Hypothalamus (tissue), 51 donors: ENCODE measurements at regions not wholly inside any gene's neighbourhood (a gene's known extent, or its start where the extent isn't known, plus 50 kb on each side); places are given as distances from the start of the nearest gene placed in this dataset.

ENCODE experiments used
- DNase-seq, 51 donors: peaks; one replicate each; lab custom pipeline; 2025; lab: John Stamatoyannopoulos, UW

DNA sequence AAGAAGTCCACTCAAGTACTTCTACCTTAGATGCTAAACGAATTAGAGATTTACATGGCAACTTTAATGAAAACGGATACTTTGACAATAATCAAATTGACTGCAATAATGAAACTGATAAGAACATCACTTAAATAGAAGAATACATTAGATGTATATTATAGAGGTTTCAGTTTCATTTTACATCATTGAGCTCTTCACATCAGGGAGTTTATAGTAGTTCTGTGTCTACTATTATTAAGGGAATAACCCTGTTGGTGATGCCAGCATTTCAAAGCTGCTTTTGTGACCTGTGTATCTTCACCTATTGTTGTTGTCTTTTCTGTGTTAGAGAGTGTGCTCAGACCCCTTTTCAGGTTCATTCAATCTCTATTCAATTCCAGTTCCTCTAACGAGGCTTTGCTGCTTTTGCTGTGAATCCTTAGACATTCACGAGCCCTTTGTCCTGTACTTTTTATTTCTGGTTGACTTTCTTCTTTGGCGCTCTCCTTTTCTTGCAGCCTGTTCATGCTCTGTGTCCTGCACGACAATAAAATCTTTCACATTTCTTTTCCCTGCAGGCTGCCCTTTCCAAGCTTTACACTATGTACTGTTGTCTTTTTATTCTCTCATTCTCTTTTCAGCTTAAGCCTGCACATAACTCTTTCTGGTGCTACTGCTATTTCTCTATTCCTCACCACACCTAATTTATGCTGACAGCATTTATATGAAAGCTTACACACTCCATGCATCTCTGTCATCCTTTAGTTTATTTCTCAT, 232.1 kb downstream of the CPE start:
- DNase-seq, result no peak

DNA sequence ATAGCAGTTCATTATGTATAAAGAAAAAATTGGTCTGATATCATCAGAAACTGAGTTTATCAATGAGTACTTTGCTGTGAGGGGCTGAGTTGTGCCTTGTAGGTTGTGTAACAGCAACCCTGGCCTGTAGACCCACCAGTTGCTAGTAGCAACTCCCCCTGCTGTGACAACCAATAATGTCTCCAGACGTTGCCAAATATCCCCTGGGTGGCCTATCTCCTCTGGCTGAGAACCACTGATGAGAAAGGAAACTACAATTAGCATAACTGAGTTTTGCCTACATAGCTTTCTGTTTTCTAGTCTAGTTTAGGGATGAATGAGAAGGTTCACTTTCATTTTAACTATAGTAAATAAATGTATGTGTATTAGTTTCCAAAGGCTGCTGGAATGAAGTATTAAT, 234.1 kb downstream of the CPE start:
- no peak for DNase-seq

DNA sequence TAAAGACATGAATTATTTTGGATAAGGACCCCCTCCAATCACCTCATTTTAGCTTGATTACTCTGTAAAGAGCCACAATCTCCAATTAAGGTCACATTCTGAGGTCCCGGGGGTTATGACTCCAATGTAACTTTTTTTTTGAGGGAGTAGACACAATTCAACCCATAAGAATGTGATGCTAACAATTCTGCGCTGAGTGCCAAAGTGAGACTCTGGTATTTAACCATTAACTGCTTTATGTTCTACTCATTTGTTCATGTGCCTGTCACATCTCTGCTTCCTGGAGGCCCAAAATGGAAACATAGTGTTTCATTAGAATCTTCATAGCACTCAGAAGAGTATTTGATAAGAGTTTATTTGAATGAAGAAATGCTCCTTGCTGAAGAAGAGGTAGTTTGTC, 234.8 kb downstream of the CPE start:
- no peak for DNase-seq

DNA sequence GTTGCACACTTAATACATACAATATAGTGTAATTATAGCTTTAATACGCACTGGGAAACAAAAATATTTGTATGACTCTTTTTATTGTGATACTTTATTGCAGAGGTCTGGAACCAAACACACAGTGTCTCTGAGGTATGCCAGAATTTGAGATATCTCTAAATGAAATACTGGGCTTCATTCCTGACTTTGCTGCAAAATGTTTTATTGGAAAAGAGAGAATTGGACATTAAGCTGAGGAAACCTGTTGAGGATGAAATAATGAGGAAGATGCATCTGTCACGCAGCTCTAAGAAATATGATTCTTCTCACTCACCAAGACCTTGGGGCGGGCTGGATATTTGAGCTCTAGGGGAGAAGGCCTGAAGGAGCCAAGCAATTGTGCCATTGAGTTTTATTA, 242.1 kb downstream of the CPE start:
- DNase-seq, result no peak

DNA sequence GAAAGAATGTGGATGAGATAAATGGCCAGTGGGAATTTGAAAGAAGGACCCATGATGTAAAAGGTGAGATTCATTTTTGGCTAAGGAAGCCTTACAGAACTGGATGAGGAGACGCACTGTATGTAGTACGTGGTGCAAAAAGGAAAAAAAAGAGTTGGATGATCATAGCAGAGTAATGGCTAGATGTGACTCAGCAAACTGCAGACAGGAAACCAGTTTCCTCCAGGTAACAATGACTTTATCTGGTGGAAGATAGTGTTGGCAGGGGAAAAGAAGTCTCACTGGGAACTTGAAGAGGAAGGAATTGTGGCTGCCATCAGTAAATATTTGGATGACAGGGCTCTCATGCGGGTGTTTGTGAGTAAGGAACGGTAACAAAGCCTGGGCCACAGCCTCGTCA, 243.2 kb downstream of the CPE start:
- no peak for DNase-seq

DNA sequence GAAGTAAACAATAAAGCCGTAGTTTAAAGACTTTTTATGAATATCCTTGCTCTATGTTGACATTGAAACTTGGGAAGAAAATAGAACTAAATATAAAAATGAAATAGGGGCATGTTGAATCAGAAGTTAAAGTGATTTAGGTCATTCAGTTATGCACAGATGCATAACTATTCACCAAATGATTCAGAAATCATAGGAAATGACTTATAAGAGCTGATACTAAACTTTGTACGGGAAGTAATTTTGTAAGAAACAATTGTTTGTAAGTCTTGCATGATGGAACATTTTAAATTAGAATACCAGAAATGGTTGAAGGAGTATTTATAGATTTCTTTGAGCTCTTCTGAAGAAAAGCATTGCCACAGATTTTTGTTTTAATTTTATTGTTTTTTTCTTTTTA, 246.5 kb downstream of the CPE start:
- DNase-seq, result no peak

DNA sequence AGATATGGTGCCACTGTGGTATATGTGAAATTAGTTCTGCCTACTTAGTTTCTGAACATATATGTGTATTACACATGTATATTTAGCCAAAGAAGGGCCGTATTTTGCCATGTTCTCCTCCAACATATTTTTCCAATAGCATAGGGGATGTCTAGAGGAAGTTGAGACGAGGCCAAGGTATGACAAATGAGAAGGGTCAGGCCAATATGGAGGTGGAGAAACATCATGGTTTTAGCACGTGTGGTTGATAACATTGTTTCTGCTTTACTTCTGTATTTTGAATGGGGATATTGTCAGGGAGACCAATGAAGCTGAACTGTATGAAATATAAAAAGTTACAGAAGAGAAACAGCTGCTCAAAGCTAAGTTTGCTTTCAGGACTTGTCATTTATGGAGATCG, 246.7 kb upstream of the TLL1 start:
- DNase-seq, result no peak

DNA sequence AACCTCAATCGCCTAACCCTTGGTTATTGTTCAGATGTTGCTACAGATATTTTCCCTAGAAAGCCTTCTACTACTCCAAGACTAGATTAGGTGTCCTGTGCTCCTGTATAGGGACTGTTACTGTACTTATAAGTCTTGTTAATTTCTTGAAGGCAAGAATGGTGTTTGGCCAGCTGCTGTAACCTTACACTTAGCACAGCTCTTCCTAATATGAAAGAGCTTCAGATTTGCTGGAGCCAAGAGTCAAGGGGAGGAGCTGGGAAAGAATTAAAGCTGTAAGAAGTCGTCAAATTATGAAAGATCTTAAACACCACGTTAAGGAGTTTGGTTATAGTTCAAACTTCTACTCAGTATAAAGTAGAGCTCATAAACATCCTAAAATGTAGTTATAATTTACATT, 245.9 kb upstream of the TLL1 start:
- no peak for DNase-seq

DNA sequence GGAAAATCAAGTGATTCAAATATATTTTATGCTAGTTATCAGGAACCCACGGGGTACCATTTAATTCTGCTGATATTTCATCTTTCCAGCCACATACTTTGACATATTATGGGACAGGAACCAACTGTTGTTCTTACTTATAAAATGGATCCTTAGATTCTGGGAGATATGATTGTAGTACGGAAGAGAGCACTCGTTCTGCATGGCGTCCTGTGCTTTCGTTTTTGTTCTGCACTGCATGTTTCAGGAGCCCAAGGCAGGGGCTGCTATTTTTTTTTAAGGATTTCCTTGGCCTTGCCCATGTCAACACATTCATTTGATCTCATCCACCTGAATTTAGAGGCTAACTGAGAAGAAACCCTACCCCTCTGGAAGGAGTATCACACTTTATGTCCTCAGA, 245.5 kb upstream of the TLL1 start:
- no peak for DNase-seq

DNA sequence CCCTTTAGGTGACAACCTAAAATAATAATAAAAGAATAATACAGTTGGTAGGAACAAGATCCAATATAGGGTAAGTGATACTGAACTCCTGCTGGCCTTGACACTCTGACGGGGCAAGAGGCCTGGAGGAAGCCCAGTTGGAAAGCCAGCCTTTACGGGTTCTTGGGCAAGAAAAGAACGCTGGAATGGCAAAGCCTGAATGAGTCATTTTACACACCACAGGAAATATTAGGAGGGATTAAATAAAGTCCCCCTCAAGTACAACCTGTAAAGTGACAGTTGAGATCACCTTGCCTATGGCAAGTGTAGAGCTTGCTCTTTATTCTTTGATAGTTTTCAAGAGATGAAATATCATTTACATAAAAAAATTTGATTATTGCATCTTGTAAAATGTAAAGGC, 244.5 kb upstream of the TLL1 start:
- no peak for DNase-seq

DNA sequence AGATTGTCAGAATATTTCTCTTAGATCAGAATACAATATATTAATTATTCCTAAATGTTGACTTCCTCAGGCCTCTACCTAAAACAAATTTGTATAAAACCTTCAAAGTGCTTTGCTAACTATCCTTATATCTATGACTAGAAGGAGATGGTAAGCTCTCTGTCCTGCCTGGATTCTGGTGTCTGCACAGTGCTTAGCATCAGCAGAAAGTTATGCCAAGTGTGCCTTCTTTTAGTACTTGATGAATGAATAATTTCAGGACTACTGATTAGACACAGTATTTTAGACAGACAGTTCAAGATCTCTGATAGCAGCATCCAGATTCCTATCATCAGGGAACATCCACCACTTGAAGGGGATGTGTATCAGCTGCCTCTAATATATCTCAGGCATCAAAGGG, 242.4 kb upstream of the TLL1 start:
- DNase-seq, result no peak

DNA sequence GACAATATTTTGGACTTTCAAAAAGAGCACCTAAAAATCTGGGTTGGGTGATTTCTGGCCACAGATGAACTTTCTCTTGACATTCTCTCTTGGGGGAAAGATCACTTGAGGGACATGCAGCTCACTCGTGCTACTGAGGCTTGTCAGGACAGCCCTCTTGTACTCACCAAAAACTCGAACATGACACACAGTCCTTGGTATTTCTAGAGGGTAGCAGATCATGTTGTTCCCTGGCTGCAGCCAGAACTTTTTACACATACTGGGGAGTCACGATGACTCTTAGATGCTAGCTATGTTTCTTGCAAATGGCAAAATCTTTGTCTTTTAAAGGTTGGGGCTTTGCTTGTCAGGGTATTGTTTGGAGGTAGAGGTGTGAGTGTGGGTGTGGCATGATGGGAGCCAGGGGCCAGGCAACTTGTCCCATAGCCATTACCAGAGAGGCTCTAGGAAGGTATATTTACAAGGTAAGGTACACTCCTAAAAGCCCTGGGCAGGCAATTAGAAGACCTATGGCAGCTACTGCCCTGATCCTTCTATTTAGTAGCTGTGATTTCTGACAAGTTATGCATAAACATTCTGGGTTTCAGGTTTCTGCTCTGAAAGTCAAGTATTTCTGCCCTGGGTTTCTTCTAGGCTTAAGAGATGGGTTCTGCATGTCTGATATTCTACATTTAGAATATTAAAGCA, 241.7 kb upstream of the TLL1 start:
- no peak for DNase-seq

DNA sequence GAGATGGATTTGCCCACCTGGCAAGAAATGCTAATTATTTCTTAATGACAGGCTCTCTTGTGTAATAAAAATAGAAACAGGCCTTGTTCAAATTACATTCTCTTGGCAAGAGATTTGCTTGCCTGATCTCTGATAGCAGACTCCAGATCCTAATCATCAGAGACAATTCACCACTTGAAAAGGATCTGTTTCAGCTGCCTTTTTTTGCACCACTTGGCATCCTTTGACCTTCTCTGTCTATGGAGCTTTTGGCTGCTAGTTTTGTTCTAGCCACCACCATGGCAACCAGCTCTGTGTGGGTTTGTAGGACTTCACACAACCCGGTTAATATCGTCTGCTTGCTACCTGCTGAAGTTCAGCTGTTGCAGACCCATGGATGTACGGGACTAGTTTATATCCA, 241.1 kb upstream of the TLL1 start:
- peak in 2 of 51 donors; percentile 4 to 39 for DNase-seq

DNA sequence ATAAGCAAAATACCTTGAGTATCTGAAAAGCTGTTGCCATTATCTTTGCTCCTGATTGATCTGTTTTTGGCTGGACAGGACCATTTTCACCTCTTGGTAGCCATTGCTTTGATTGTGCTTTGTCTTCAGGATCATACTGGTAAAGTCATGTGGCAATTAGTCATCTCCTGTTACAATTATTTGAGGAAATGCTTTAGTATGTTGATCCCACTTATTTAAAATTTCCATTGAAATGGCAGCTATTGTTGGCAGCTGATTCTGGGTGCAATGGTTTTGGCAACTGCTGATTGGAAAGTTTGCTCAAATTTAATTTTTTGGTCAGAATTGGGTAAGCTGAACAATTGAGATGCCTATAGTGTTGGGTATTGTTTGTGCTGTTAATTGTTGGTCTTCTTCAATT, 238.3 kb upstream of the TLL1 start:
- DNase-seq, result no peak

DNA sequence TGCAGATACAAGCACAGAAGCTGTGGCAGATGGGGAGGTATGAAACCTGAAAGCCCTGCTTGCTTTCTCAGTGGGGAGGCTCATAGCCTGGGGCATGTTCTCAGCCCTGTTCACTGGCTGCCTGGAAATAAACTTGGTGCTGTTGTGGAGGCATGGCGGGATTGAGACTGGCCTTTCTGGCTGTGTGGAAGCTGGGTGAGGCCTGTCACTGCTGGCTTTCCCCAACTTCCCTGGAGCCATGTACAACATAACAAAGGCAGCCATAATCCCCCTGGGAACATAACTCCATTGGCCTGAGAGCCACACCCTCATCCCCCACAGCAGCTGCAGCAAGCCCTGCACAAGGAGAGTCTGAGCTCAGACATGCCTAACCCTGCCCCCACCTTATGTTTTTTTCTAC, 237.7 kb upstream of the TLL1 start:
- no peak for DNase-seq

DNA sequence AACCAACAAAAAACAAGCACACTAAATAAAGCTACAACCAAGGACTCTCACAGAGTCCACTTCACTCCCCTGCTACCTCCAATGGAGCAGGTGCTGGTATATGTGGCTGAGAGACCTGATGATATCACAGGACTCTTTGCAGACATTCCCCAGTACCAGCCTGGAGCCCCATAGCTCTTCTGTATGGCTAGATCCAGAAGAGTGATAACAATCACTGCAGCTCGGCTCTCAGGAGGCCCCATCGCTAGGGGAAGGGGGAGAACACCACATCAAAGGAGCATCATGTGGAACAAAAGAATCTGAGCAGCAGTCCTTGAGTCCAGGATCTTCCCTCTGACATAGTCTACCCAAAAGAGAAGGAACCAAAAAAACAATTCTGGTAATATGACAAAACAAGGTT, 237.1 kb upstream of the TLL1 start:
- no peak for DNase-seq

DNA sequence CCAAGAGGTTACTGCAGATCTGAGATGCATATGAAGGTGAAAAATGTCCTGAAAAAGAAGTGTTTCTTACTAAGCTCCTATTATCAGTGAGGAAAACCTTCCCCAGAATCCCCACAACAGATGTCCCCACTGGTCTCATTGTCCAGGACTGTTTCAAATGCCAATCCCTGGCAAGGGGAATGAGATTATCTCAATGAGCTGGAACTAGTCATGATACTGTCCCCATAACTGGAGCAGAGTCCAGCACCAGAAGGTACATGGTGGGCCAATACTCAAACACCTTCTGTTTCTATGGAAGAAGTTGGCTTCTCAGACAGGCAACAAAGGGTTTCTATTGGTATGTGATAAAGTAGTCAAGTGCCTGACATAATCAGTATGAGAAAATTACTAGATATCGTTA, 221.1 kb upstream of the TLL1 start:
- no peak for DNase-seq

DNA sequence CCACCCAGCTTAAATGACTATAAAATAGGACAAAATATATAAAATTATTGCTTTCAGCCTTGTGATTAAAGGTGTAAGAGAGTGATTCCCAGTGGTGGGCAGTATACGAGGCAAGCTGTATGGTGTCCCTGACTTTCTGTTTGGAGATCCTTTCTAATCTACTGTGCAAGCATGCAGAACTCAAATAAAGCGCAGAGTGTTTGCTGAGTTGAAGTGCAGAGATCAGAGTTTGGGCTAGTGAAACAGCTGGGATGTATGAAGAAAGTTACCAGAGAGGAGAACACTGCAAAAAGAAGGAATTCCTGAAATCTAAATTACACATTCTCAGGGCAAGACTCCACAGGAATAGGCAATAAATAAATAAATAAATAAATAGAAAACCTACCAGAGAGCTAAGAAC, 218.5 kb upstream of the TLL1 start:
- no peak for DNase-seq

DNA sequence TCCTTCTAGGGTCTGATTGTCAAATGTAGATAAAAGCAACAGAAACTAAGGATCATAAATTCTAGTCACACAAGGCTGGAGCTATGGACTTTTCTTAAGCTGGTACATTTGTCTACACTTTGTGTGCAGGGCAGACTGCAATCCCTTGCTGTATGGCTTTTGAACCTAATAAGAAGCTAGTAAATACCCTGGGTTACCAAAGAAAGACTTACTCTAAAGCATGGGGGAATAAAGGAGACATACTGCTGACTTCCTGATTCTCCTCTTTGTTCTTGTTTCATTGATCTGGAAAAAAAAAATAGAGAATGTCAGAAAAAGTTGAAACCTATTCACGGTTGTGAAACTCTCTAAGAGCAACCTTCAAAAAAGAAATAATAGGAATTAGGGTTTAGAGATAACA, 216.6 kb upstream of the TLL1 start:
- DNase-seq, result no peak

DNA sequence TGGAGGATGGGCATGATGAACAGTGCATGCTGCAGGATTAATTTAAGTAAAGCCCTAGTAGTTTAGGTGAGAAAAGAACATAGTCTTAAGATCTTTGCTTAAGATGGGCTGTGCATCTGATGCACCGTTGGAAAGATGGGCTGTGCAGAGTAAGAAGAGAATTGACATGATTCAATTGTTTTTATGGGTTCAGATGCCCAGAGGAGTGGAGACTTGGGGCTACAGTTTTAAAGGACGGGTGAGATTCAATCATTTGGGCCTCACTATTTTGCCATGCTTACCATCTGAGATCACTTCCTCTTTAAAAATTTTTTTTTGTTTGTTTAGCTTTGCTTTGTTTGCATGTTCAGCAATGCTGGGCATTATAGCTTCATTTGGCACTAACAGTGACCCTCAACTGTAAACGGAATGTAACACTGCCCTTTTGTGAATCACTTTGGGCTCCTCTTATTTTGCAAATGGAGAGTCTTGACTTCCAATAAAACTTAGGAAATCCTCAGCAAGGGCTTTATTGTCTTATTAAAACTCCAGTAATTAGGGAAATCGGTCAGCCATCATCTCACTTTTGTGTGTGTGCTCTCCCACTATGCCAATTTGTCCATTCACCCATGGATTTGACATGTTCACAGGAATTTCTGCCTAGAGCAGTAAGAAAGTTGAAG, 216.1 kb upstream of the TLL1 start:
- no peak for DNase-seq

DNA sequence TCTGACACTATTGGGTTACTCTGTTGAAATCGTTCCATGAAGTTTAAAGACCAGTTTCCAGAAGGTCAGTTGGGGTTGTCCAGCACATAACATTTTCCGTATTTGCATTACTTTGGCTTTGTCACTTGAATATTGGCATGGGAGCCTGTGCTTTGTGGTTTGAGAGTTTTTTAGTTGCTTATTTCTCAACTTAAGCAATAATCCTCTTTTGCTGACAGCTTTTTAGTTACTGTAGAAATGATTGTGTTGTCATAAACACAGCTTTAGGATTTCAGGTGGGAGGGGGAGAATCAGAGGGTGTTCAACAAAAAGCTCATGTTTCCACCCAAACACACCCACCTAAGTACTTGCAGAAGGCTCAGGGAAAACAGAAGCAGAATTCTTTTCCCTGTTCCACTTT, 210.7 kb upstream of the TLL1 start:
- DNase-seq, result no peak

DNA sequence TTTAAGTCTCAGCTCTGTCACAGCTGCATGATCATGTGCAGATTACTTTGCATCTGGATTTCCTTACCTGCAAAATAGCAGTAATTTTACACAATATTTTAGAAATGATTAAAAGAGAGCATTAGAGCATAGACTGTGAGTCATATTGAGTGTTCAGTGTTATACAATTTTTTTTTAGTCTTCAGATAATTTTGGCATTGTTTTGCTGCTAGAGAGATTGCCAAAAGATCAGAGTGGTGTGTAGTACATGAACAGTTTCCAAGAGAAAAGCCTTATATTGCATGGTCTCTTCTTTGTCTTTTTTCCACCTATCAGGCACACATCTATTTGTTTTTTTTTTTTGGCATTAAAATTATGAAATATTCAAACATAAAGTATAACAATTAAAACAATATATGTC, 209.6 kb upstream of the TLL1 start:
- no peak for DNase-seq
